ENCODE measurements at regions not wholly inside any gene's neighbourhood (a gene's known extent, or its start where the extent isn't known, plus 50 kb on each side); places are given as distances from the start of the nearest gene placed in this dataset.

DNA sequence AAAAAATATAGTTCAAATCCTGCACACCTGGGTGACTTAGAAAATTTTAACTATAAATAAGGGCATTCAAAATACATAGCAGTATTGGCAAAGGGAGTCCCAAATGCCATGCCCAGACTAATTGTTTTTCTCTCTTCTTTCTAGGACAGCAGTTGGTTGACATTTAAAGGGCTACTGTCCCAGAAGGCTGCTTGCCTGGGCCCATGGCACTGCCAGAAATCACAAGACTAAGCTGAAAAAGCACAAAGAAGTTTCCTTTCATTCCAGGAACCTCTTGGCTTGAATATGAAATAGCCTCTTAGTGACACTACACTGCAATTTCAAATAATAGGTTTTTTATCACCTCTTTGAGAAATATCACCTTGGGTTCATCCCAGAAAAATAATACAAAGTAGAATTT, 388.9 kb upstream of the TRPC7 start:
- H4K91ac ChIP-seq (ENCODE audit: insufficient read depth, low read depth, low read length), result no peak overlapping the region
- no peak overlapping the region for H2BK5ac ChIP-seq (ENCODE audit: low read depth, low read length, poor library complexity, severe bottlenecking)
- intact Hi-C loops (cut with micrococcal nuclease), result no loop called here
- H2BK20ac ChIP-seq (ENCODE audit: low read depth, low read length), result no peak overlapping the region
- no peak overlapping the region for H3K18ac ChIP-seq (ENCODE audit: low read depth, low read length)
- H4K5ac ChIP-seq (ENCODE audit: low read depth, low read length), result no peak overlapping the region
- no peak overlapping the region for H2AFZ ChIP-seq (replicated peaks; ENCODE audit: low read length, poor library complexity)
- no peak overlapping the region for H2AK5ac ChIP-seq (ENCODE audit: low read depth, low read length)
- no peak overlapping the region for H2BK120ac ChIP-seq (ENCODE audit: low read depth, low read length)
- no peaks in the 10 kb centered on the region for H3K9me1 ChIP-seq (ENCODE audit: insufficient read depth, low read length)
- H3K9ac ChIP-seq (ENCODE audit: low read depth, low read length), result no peak overlapping the region
- ChIA-PET POLR2A (ENCODE audit: unreplicated experiment) (no interaction called here), CTCF (no interaction called here)
- in situ Hi-C loops (cut with MboI; ENCODE audit: low sequenced_read_pairs), result no loop called here
- no peak overlapping the region for H3K23ac ChIP-seq (ENCODE audit: low read depth, low read length)
- DNase-seq, result no peak
- peaks cover 3% of the 10 kb centered on the region; the same call in 1 of the 2 replicates for H3K9me3 ChIP-seq (ENCODE audit: control insufficient read depth, insufficient read depth, low read length)
- no peak overlapping the region for H3K4me3 ChIP-seq (ENCODE audit: insufficient read depth, low read depth, low read length)
- no peak overlapping the region for H2BK15ac ChIP-seq (ENCODE audit: low read depth, low read length)
- H3K14ac ChIP-seq (replicated peaks; ENCODE audit: low read depth, low read length), result no peak overlapping the region
- no peak overlapping the region for H2AK9ac ChIP-seq (replicated peaks; ENCODE audit: low read depth, low read length, poor library complexity)
- H3K4me1 ChIP-seq (ENCODE audit: control insufficient read depth, insufficient read depth, low read length), result no peaks in the 10 kb centered on the region
- no peaks in the 10 kb centered on the region for H3K79me1 ChIP-seq (ENCODE audit: low read depth in 1 of 2, low read length in 2 of 2)
- H4K8ac ChIP-seq (ENCODE audit: low read depth in 2 of 2, low read length in 2 of 2), result no peak overlapping the region
- no peak overlapping the region for H3K4me2 ChIP-seq (ENCODE audit: low read depth, low read length)
- no peak overlapping the region for H3K56ac ChIP-seq (ENCODE audit: extremely low read depth, insufficient read depth, low read length)
- ATAC-seq (ENCODE audit: low read depth), result no peak
- H4K20me1 ChIP-seq (ENCODE audit: insufficient read depth, low read length), result no peaks in the 10 kb centered on the region
- dilution Hi-C loops (cut with HindIII; ENCODE audit: low sequenced_read_pairs, unreplicated experiment), result no loop called here
- no peak overlapping the region for H3K27ac ChIP-seq (ENCODE audit: insufficient read depth, low read length)
- BruUV-seq (replicated peaks), result no TSS peak
- no peaks in the 10 kb centered on the region for H3K36me3 ChIP-seq (ENCODE audit: control insufficient read depth, insufficient read depth, low read length)
- no peak overlapping the region for H3K4ac ChIP-seq (ENCODE audit: low read depth, low read length)
- TF ChIP-seq, protein P1, sequence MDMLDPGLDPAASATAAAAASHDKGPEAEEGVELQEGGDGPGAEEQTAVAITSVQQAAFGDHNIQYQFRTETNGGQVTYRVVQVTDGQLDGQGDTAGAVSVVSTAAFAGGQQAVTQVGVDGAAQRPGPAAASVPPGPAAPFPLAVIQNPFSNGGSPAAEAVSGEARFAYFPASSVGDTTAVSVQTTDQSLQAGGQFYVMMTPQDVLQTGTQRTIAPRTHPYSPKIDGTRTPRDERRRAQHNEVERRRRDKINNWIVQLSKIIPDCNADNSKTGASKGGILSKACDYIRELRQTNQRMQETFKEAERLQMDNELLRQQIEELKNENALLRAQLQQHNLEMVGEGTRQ (IDR thresholded peaks at IDR 0.05; ENCODE audit: low read depth, low read length), result no peak
- TF ChIP-seq POLR2A (IDR thresholded peaks at IDR 0.05; ENCODE audit: low read depth, low read length), result no peak
- TF ChIP-seq CHD1 (IDR thresholded peaks at IDR 0.05; ENCODE audit: low read depth, low read length), result no peak
- no peak for TF ChIP-seq RAD21 (IDR thresholded peaks at IDR 0.05; ENCODE audit: low read length)
- TF ChIP-seq CEBPB (IDR thresholded peaks at IDR 0.05; ENCODE audit: low read depth, low read length), result no peak
- no peak for TF ChIP-seq MXI1 (IDR thresholded peaks at IDR 0.05; ENCODE audit: borderline replicate concordance, low read depth, low read length)
- TF ChIP-seq, protein P2, sequence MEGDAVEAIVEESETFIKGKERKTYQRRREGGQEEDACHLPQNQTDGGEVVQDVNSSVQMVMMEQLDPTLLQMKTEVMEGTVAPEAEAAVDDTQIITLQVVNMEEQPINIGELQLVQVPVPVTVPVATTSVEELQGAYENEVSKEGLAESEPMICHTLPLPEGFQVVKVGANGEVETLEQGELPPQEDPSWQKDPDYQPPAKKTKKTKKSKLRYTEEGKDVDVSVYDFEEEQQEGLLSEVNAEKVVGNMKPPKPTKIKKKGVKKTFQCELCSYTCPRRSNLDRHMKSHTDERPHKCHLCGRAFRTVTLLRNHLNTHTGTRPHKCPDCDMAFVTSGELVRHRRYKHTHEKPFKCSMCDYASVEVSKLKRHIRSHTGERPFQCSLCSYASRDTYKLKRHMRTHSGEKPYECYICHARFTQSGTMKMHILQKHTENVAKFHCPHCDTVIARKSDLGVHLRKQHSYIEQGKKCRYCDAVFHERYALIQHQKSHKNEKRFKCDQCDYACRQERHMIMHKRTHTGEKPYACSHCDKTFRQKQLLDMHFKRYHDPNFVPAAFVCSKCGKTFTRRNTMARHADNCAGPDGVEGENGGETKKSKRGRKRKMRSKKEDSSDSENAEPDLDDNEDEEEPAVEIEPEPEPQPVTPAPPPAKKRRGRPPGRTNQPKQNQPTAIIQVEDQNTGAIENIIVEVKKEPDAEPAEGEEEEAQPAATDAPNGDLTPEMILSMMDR (conservative IDR thresholded peaks at IDR 0.05; ENCODE audit: low read depth, low read length), result no peak
- TF ChIP-seq BHLHE40 (IDR thresholded peaks at IDR 0.05; ENCODE audit: low read depth, low read length), result no peak
- no peak for TF ChIP-seq NFE2L2 (IDR thresholded peaks at IDR 0.05; ENCODE audit: low read depth, low read length)
- no peak for TF ChIP-seq FOS (IDR thresholded peaks at IDR 0.05; ENCODE audit: low read depth, low read length)
- H3K27me3 ChIP-seq (ENCODE audit: control insufficient read depth, insufficient read depth, low read length), result no peaks in the 10 kb centered on the region

All from IMR-90 (cell line).